ENCODE measurements at regions not wholly inside any gene's neighbourhood (a gene's known extent, or its start where the extent isn't known, plus 50 kb on each side); places are given as distances from the start of the nearest gene placed in this dataset.
"Not testable (repeated sequence)": the region's sequence is repeated elsewhere in the genome, so short reads cannot be mapped to it uniquely, and the experiment has no call there.

GRCh38 chr4:66475596-66475995 is 805.3 kb upstream of the EPHA5 start:
- DNase-seq: no peak

DNA sequence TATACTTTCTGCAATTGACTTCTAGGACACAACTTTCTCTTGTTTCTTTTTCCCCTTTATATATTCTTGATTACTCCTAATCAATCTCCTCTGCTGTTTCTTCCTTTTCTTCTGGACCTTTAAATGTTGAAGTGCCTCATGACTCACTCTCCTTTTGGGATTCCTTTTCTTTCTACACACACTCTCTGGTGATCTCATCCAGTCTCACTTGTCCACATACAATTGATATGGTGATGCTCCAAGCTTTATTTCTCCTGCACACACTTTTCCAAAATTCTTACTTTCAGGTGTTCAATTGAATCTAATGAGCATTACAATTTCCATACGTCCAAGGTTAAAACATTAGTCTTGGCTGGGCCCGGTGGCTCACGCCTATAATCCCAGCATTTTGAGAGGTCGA is 794.8 kb upstream of the EPHA5 start:
- no peak for DNase-seq

- not testable (repeated sequence) for DNase-seq
Observed at GRCh38 chr4:66462890-66463289, 792.6 kb upstream of the EPHA5 start.

DNA sequence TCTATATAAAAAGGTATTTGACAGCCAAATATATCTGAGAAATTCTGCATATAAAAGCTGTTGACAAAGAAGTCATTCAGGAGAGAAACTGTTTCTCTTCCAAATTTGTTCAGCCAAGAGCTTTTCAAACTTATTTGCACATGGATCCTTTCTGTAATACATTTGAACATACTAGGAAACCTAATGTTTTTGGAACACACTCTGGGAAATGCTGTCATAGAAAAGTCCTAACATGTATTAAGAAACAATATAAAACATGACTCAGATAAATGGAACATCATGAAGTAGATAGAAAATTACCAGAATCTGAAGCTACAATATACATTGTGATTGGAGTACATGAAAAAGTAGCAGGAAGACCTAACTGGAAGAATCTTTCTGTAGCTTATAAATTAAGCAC is 781.5 kb upstream of the EPHA5 start:
- DNase-seq: no peak

GRCh38 chr4:66443008-66443407 is 772.7 kb upstream of the EPHA5 start:
- no peak for DNase-seq

GRCh38 chr4:66439508-66439907 is 769.2 kb upstream of the EPHA5 start:
- DNase-seq: no peak

GRCh38 chr4:66433706-66434105 is 763.4 kb upstream of the EPHA5 start:
- no peak for DNase-seq

DNA sequence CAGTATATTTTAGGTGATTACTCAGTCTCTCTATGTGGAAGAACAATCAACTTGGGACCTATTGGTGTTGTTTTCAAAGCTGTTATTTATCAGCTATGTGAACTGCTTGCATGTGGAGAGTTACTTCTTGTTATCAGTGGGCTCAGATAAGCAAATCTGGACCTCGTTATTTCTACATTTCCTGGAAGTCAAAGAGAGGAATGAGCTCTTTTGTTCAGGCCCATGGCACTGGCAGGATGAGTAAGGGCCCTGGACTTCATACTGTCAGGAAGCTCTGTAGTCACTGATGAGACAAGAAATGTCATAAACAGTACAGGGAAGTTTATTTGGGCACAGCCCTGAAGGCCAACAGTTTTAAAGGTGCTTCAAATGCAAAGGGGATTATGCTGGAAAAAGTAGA is 760.6 kb upstream of the EPHA5 start:
- no peak for DNase-seq

- no peak for DNase-seq
Observed at GRCh38 chr4:66429276-66429675, 759.0 kb upstream of the EPHA5 start.

DNA sequence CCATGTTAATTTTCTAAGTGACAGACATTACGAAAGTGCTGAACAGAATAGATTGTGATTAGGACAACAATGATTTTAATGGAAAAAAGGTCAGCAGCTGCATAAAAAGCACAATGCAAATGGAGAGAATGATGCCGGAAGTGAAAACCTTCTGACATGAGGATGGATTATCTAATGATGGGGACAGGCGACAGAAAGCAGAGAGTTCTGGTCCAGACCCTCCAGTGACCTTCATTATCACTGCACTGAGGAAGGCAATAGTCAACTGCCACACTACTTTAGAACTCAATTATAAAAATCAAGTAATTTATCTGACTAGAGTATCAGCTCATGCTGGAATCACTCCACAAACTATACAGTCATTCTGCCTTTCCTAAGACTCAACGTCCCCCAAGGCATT is 746.1 kb upstream of the EPHA5 start:
- DNase-seq: no peak

DNA sequence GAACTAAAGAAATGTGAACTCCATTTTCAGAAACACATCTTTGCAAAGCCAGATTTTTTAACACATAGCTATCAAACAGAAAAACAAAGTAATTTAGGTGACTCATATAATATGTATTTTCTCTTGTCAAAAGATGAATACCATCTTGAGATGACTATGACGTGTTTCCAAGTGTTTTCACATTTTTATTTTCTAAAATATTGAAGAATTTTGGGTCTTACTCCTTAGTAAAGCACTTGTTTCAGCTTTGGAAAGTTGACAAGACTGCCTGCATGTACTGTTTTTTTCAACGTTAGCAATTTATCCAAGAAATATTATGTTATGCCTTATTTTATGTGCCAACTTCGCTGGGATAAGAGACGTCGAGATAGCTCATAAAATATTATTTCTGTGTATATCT is 733.9 kb upstream of the EPHA5 start:
- no peak for DNase-seq

DNA sequence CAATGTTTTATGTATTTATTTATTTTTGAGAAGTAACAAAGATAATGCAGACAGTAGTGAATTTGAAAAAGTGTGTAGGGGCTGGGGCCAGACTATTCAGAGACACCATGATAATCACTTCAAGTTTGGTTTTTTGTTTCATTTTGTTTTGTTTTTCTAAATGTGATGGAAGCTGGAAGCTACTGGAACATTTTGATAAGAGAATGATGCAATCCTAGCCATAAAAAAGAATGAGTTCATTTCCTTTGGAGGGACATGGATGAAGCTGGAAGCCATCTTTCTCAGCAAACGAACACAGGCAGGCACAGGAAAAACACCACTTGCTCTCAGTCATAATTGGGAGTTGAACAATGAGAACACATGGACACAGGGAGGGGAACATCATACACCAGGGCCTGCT is 706.6 kb upstream of the EPHA5 start:
- DNase-seq: no peak

GRCh38 chr4:66376396-66376795 is 706.1 kb upstream of the EPHA5 start:
- no peak for DNase-seq

GRCh38 chr4:66373268-66373667 is 703.0 kb upstream of the EPHA5 start:
- DNase-seq: no peak

DNA sequence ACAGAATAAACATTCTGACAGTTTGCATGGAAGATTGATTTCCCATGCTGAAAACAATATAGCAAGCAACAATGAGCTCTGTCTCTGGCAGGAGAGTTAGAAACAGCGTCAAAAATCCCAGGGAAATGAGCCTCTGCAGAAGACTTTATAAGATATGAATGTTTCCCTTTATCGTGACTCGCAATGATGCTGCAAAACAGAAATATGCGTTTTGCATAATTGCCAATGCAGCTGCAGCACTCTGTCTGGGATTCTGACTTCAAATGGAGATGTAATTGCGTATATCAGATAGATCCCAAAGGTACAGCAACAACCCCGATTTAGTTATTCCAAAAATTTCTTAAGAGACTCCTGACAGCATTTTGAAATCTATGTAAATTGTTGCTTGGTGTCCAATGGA is 702.4 kb upstream of the EPHA5 start:
- DNase-seq: no peak

DNA sequence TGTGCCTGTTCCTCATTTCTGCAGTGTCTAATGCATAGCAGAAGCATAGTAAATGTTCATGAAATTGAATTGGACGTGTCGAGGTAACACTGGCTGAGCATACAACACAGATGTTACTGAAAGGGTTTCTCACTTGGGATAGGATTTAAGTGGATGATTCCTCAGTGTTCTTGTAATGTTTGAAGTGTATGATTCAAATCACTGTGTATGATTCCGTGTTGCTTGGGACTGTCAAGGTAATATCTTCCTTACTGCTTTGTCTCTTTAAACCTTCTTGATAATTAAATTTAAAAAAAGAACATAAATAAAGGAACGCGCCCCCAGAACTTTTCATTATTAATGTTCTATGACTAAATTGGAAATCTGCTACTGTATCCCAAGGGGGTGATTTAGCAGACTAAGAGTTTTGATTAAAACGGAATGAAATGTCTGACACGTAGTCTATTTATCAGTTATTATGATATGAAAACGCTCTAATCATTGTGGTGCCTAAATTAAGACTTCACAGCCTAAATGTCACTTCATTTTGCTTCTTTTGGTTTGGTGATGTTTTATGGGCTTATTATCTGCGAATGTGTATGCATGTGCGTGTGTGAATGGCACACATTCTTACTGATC is 696.9 kb upstream of the EPHA5 start:
- no peak for DNase-seq

DNA sequence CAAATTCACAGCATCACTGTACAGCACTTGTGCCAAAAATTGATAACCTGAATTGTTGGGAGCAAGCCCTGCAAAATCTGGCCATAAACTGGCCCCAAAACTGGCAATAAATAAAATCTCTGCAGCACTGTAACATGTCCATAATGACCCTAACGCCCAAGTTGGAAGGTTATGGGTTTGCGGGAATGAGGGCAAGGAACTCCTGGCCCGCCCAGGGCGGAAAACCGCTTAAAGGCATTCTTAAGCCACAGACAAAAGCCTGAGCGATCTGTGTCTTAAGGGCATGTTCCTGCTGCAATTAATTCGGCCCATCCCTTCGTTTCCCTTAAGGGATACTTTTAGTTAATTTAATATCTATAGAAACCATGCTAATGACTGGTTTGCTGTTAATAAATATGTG is 690.1 kb upstream of the EPHA5 start:
- DNase-seq: not testable (repeated sequence)

GRCh38 chr4:66357316-66357715 is 687.0 kb upstream of the EPHA5 start:
- DNase-seq: no peak

DNA sequence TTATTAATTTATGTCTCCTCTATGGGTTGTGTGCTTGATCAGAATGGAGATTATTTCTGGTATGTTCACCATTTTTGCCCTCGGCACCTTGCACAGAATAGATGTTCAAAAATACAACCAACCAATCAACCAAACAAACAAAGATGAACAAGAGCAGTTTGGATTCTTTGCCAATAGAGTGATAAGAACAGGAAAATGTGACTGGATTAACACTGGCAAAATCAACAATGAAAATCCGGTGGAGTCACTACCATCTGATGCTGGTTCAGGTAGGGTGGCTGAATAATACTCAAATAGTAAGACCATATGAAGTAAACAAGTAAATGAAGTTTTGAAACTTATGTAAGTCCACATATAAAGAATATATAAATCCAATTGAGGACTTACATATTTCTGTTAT is 685.0 kb upstream of the EPHA5 start:
- DNase-seq: no peak

- DNase-seq: no peak
Observed at GRCh38 chr4:66351761-66352160, 681.5 kb upstream of the EPHA5 start.

- DNase-seq: no peak
Observed at GRCh38 chr4:66340286-66340893, 670.1 kb upstream of the EPHA5 start.

GRCh38 chr4:66339007-66339406 is 668.7 kb upstream of the EPHA5 start:
- DNase-seq: no peak

GRCh38 chr4:66331761-66332160 is 661.5 kb upstream of the EPHA5 start:
- no peak for DNase-seq

- no peak for DNase-seq
Observed at GRCh38 chr4:66330125-66330524, 659.8 kb upstream of the EPHA5 start.

Data from anterior cingulate cortex (tissue), 58 donors.